ENCODE measurements at regions not wholly inside any gene's neighbourhood (a gene's known extent, or its start where the extent isn't known, plus 50 kb on each side); places are given as distances from the start of the nearest gene placed in this dataset.

DNA sequence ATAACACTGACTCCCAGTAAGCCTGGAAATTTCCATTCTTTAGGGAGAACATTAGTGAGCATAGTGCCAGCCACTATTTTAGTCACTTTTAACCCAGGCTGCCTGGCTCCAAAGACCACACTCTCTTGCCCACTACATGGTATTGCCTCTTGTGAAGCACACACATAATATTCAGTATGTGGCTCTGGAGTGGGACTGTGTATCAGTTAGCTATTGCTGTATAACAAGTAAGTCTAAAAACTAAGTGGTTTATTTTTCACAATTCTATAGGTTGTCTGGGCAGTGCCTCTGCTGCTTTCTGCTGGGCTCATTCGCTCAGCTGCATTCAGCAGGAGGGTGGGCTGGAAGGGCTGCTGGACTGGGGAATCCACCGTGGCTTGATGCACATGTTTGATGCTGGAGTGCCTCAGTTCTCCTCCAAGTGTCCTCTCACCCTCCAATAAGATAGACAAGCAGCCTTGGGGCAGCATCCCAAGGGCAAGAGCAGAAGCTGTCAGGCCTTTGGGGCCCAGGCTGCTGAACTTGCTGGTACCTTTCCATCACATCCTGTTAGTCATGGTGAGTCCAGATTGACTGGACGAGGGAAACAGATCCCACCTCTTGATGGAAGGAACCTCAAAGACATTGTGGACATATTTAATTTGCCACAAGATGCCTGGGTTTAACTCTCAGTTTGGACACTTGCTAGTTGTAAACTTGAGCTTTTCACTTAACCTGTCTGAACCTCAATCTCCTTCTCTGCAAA lies 66.6 kb upstream of the TLE3 start:
- TF ChIP-seq, protein P1, sequence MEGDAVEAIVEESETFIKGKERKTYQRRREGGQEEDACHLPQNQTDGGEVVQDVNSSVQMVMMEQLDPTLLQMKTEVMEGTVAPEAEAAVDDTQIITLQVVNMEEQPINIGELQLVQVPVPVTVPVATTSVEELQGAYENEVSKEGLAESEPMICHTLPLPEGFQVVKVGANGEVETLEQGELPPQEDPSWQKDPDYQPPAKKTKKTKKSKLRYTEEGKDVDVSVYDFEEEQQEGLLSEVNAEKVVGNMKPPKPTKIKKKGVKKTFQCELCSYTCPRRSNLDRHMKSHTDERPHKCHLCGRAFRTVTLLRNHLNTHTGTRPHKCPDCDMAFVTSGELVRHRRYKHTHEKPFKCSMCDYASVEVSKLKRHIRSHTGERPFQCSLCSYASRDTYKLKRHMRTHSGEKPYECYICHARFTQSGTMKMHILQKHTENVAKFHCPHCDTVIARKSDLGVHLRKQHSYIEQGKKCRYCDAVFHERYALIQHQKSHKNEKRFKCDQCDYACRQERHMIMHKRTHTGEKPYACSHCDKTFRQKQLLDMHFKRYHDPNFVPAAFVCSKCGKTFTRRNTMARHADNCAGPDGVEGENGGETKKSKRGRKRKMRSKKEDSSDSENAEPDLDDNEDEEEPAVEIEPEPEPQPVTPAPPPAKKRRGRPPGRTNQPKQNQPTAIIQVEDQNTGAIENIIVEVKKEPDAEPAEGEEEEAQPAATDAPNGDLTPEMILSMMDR (IDR thresholded peaks at IDR 0.05): no peak
- TF ChIP-seq POLR2A (IDR thresholded peaks at IDR 0.05): no peak
